HG02840 (cell line): ENCODE measurements at regions not wholly inside any gene's neighbourhood (a gene's known extent, or its start where the extent isn't known, plus 50 kb on each side); places are given as distances from the start of the nearest gene placed in this dataset.

Experiments used
- ATAC-seq: cut with Tn5 transposase; IDR thresholded peaks from one replicate; pipeline ENCODE4 v1.9.1; 2021; ENCODE audit warnings: mild to moderate bottlenecking, moderate library complexity, moderate number of reproducible peaks; ENCODE audit not compliant: unreplicated experiment, low FRiP score

GRCh38 chr13:99027661-99028425 lies 50.0 kb upstream of the DOCK9 start:
- no peak for ATAC-seq

DNA sequence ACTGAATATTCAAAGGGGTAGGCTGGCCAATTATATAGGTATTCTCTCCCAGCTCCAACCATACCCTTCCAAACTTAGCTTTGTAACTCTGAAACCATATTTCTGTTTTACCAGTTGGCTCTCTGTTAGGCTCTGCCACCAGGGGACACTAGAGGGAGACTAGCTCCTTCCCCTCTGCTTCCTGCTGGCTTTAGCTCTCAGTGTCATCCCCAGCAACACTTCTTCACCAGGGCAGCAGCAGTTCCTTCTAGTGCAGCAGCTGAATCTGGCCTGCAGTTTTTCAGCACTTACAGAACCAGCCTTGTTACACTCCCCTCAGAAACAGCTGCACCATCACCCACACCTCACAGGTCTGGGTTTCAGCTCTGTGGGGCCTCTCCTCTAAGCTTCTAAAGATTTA lies 51.0 kb upstream of the DOCK9 start:
- ATAC-seq = no peak

- ATAC-seq = no peak
Measured at GRCh38 chr13:99029576-99029975, 51.7 kb upstream of the DOCK9 start.

- no peak for ATAC-seq
Measured at GRCh38 chr13:99030326-99030725, 52.5 kb upstream of the DOCK9 start.

- ATAC-seq = no peak
Measured at GRCh38 chr13:99031832-99032231, 54.0 kb upstream of the DOCK9 start.

DNA sequence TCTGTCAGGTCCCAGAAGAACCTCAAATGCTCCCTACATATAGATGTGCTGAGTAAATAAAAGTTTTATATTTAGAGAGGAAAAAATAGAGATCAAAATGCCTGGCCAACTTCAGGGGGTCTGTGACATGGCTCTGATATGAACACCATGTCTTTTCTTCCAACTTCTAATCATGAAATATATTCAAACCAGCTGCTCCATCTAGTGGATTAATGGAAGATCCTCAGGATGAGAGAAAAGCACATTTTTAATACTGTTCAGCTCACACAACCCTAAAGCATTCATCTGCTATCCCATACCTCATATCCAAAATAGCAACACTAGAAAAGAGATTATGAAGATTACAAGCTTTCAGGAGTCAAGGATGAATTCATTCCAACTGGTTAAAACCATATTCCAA lies 56.0 kb upstream of the DOCK9 start:
- ATAC-seq = no peak

- no peak for ATAC-seq
Measured at GRCh38 chr13:99034333-99035085, 56.6 kb upstream of the DOCK9 start.

- ATAC-seq = no peak
Measured at GRCh38 chr13:99035715-99036114, 57.9 kb upstream of the DOCK9 start.

- no peak for ATAC-seq
Measured at GRCh38 chr13:99037756-99038155, 59.9 kb upstream of the DOCK9 start.

GRCh38 chr13:99039718-99040280 lies 61.9 kb upstream of the DOCK9 start:
- ATAC-seq = no peak

DNA sequence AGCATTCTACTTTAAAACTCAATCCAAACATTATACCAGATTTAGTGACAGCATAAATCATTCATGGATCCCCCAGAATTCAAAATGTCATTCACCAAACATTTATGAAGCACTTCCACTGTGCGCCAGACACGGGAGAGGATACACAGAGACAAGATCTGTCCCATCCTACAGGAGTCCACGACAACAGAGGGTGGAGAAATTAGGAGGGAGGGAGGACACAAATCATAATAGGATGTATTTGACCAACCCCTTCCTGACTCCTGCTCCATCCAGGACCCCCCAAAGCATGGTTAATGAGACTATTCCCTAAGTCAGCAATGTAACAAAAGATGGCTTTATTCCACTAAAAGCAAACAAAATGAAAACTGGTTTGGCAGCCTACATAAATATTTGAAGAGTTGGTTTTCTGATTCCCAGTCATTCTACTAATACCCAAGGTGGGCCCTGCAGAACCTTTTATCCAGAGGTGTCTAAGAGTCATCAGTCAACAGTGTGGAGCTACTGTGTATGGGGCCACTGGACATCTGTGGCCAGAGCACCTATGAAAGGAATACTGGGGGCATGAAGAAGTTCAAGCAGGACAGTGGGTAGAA lies 62.8 kb upstream of the DOCK9 start:
- ATAC-seq = no peak

DNA sequence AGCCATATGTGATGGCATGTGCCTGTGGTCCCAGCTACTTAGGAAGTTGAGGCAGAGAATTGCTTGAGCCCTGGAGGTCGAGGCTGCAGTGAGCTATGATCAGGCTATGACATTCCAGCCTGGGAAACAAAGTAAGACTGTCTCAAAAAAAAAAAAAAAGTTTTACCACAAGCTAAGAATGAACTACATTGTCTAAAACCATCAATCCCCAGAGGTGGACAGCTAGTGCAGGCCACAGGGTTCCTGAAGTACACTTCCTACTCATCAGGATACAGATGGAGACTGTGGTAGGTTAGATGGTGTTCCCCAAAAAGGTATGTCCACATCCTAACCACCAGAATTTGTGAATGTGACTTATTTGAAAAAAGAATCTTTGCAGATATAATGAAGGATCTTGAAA lies 63.5 kb upstream of the DOCK9 start:
- ATAC-seq = no peak

DNA sequence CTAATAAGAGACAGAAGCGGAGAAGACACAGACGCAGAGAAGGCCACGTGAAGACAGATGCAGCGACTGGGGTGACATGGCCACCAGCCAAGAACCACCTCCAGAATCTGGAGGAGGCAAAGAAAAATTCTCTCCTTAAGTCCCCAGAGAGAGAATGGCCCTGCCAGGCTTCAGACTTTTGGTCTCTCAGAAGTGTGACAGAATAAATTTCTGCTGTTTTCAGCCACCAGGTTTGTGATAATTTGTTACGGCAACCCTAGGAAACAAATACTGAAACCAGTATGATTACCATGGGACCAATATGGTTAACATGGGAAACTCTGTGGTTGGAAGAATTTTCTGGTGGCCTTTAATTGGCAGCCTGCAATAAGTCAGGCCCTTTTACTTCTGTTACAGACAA lies 63.9 kb upstream of the DOCK9 start:
- ATAC-seq = no peak

DNA sequence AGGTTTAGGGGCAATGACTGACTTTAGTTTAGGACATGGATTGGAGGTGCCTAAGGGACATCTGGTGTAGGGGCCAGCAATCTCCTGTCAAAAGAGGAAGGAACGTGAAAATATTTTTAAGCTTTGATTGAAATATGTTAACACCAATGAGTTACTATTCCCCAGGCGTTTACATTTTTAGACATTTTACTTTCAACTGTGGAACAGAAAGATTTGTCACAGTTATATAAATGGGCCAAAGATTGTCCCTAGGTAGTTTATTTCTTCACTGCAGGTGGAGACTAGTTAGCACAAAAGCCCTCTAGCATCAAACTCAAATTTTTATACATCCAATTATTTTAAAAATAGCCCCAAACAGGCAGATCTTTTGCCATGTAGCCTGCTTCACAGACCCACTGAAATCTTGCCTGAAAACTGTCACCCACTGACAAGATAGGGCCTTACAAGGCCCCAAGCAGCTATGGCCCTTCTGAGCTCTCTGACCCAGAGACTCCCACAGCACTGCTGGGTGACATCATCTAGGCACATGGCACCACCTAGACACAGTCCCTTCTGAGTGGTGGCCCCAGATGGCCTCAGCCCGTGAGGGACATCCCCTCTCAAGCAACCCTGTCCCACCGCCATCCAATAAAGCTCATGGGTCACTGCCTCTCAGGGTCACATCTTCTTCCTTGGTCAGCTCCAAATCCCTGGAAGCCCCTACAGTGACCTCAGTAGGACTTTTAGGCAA lies 64.8 kb upstream of the DOCK9 start:
- no peak for ATAC-seq

DNA sequence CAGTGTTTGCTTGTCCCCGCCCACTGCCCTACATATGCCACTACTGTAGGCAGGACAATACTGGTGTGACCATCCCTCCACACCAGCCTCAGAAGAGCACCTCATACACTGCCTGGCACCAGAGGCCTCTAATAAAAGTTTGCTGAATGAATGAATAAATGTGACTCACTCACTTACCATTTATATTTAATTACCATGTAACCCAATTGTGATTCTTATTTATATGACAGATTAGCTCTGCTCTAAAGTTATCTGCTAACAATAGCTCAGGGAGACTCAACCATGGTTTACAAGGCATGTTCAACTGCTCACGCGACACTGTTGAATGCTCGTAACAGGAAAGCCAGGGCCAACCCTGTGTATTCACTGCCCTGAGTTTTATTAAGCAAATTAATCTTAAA lies 66.0 kb upstream of the DOCK9 start:
- no peak for ATAC-seq

GRCh38 chr13:99044764-99045163 lies 66.9 kb upstream of the DOCK9 start:
- ATAC-seq = no peak

DNA sequence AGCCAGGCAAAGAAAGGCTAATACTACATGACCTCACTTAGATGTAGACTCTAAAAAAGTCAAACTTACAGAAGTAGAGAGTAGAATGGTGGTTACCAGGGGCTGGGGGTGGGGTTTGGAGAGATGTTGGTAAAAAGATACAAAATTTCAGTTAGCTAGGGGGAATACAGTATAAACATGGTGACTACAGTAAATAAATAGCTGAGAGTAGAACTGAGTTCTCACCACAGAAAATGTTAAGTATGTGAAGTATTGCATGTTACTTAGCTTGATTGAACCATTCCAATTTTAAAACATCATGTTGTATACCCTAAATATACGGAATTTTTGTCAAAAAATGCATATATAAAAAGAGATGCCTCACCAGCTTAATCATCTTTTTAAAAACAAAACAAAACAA lies 67.5 kb upstream of the DOCK9 start:
- no peak for ATAC-seq

GRCh38 chr13:99046851-99047250 lies 69.0 kb upstream of the DOCK9 start:
- ATAC-seq = no peak

- no peak for ATAC-seq
Measured at GRCh38 chr13:99050983-99051488, 73.2 kb upstream of the DOCK9 start.

DNA sequence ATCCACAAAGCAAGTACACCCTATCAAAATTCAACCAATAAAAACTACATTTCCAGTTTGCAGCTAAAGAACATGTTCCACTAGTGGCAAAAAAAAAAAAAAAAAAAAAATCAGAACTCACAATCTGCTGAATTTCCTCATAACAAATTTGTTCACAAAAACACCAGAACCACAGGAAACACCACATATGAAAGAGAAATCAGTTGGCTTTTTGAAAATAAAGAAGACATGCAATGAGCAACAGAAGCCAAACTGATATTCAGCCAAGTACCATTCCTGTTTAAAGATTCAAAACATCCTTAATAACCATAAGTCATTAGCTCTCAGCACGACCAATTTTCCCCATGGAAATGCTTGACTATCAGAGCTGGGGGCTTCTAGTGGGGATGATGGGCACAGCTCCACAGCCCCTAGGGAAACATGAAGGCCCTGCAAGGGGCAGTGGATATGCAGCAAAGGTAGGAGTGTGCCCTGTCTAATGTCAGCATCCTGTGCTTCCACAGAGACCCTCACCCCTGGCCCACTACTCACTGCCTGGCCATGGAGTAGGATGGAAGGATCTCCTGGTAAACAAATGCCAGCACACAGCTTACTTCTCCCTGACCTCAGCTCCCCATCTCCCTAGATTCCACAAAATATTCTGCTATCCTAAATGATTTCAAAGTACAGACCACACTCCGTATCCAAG lies 74.0 kb upstream of the DOCK9 start:
- no peak for ATAC-seq
